Hepatocyte (in vitro differentiated cells): ENCODE measurements at regions not wholly inside any gene's neighbourhood (a gene's known extent, or its start where the extent isn't known, plus 50 kb on each side); places are given as distances from the start of the nearest gene placed in this dataset.

Experiments
- DNase-seq: peaks from one replicate; pipeline ENCODE4 v3.0.0-alpha.2; 2016; ENCODE audit warnings: low spot score
- H2AFZ ChIP-seq: fragments of 200-600 bp; sonication (generic); 2 replicates; pipeline ENCODE4 v1.6.0; 2016; ENCODE audit warnings: antibody characterized with exemption, mild to moderate bottlenecking
- H3K27ac ChIP-seq: fragments of 200-600 bp; sonication (generic); 2 replicates; pipeline ENCODE4 v1.5.1; 2016; ENCODE audit warnings: mild to moderate bottlenecking
- H3K27me3 ChIP-seq: fragments of 200-600 bp; sonication (generic); 2 replicates; pipeline ENCODE4 v1.6.1; 2016
- H3K36me3 ChIP-seq: fragments of 200-600 bp; sonication (generic); replicated peaks from 2 replicates; pipeline ENCODE4 v1.5.1; 2016; ENCODE audit warnings: low read depth; ENCODE audit not compliant: insufficient read depth
- H3K4me1 ChIP-seq: fragments of 200-600 bp; sonication (generic); 2 replicates; pipeline ENCODE4 v1.5.1; 2016; ENCODE audit warnings: mild to moderate bottlenecking, moderate library complexity; ENCODE audit not compliant: insufficient read depth
- H3K4me2 ChIP-seq: fragments of 200-600 bp; sonication (generic); 2 replicates; pipeline ENCODE4 v1.6.0; 2016
- H3K4me3 ChIP-seq: fragments of 200-600 bp; sonication (generic); 2 replicates; pipeline ENCODE4 v1.5.1; 2016; ENCODE audit warnings: mild to moderate bottlenecking
- H3K79me2 ChIP-seq: fragments of 200-600 bp; sonication (generic); 2 replicates; pipeline ENCODE4 v1.6.0; 2017; ENCODE audit warnings: mild to moderate bottlenecking
- H3K9me2 ChIP-seq: fragments of 200-600 bp; sonication (generic); replicated peaks from 2 replicates; pipeline ENCODE4 v1.6.0; 2017; ENCODE audit warnings: mild to moderate bottlenecking; ENCODE audit not compliant: insufficient read depth
- H3K9me3 ChIP-seq: fragments of 200-600 bp; sonication (generic); 2 replicates; pipeline ENCODE4 v1.5.1; 2016; ENCODE audit warnings: low read depth, mild to moderate bottlenecking
- H4K20me1 ChIP-seq: fragments of 200-600 bp; sonication (generic); 2 replicates; pipeline ENCODE4 v1.6.0; 2016; ENCODE audit warnings: mild to moderate bottlenecking; ENCODE audit not compliant: insufficient read depth, poor library complexity, severe bottlenecking
- EZH2 ChIP-seq: fragments of 200-600 bp; sonication (generic); IDR thresholded peaks from 2 replicates; pipeline ENCODE4 v1.6.1; 2016; ENCODE audit warnings: antibody characterized with exemption, mild to moderate bottlenecking, borderline replicate concordance
- EZH2phosphoT487 ChIP-seq: fragments of 200-600 bp; sonication (generic); IDR thresholded peaks from one replicate; pipeline ENCODE4 v1.6.1; 2018; ENCODE audit warnings: antibody characterized with exemption, mild to moderate bottlenecking, low read depth, moderate library complexity; ENCODE audit not compliant: unreplicated experiment, severe bottlenecking
- WGBS: methylation state at CpG from one replicate; pipeline ENCODE4 v1.1.6; 2016; ENCODE audit warnings: low lambda C conversion rate; ENCODE audit errors: missing lambda C conversion rate; 5-methylcytosine and 5-hydroxymethylcytosine counted together
- TF ChIP-seq, protein P1 (sequence below): fragments of 200-600 bp; sonication (generic); IDR thresholded peaks from 2 replicates; pipeline ENCODE4 v1.5.1; 2016; ENCODE audit warnings: antibody characterized with exemption, mild to moderate bottlenecking; ENCODE audit not compliant: poor library complexity

DNA sequence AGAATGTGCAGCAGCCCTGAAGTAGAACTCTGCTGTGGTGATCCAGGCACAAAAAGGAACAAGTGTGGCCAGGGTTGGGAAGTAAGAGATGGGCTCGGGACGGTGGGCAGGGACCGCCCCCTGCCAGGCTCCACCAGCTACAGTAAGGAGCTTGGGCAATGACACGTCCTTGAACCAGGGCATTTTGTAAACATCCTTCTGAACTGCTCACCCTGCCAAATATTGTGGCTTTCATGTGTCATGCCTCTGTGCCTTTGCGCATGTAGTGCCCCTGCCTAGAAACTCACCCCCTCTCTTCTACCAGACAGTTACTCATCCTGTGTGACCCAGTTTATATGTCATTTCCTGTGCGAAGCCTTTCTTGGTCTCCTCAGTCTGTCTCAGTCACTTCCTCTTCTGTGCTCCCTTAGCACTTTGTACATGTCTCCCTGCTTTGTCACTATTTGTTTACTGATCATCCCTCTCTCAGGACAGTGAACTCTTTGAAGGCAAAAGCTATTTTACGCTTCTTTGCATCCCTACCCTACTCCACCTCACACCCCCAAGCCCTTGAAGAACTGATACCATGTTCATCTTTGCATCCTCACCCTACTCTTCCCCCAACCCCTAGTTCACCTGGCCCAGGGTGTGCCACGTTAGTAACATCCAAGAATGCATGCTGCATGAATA is 108.9 kb upstream of the PLEKHG7 start:
- WGBS, result 84% methylated on average over 8 of the region's 8 CpGs
- no peaks in the 10 kb centered on the region for H3K27me3 ChIP-seq
- H3K4me3 ChIP-seq, result no peak overlapping the region
- no peak overlapping the region for H3K27ac ChIP-seq
- H3K4me1 ChIP-seq, result no peaks in the 10 kb centered on the region
- no peak overlapping the region for H3K4me2 ChIP-seq
- H2AFZ ChIP-seq, result no peak overlapping the region
- no peaks in the 10 kb centered on the region for H3K9me2 ChIP-seq
- DNase-seq, result peak; percentile 8
- H4K20me1 ChIP-seq, result no peaks in the 10 kb centered on the region
- H3K79me2 ChIP-seq, result no peaks in the 10 kb centered on the region
- H3K9me3 ChIP-seq, result no peaks in the 10 kb centered on the region
- H3K36me3 ChIP-seq, result no peaks in the 10 kb centered on the region
- TF ChIP-seq, protein P1, sequence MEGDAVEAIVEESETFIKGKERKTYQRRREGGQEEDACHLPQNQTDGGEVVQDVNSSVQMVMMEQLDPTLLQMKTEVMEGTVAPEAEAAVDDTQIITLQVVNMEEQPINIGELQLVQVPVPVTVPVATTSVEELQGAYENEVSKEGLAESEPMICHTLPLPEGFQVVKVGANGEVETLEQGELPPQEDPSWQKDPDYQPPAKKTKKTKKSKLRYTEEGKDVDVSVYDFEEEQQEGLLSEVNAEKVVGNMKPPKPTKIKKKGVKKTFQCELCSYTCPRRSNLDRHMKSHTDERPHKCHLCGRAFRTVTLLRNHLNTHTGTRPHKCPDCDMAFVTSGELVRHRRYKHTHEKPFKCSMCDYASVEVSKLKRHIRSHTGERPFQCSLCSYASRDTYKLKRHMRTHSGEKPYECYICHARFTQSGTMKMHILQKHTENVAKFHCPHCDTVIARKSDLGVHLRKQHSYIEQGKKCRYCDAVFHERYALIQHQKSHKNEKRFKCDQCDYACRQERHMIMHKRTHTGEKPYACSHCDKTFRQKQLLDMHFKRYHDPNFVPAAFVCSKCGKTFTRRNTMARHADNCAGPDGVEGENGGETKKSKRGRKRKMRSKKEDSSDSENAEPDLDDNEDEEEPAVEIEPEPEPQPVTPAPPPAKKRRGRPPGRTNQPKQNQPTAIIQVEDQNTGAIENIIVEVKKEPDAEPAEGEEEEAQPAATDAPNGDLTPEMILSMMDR, result no peak
- no peak for TF ChIP-seq EZH2phosphoT487
- no peak for TF ChIP-seq EZH2

DNA sequence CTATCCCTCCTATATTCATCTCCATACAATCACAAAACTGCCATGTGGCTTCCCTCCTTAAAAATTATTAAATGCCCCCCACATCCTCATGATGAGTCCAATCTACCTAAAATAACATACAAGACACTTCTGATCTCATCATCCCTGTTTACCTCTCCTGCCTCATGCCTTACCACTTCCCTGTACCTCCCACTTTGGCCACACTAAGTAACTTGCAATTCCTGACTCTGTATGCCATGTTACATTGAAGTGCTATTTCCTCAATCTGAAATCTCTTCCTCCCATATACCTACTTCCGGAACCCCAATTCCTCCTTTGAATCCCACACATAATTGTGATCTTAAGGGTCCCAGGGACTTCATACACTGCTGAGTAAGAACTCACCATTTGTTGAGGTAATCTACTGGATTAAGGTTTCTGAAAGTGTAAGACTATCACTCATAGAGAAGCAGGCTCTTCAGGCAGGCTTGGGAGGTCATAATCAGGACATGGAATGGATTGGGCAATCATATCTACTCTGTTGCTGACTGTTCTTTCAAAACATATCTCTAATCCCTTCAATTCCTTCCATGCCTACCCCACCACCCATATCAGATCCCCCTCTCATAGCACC is 117.6 kb upstream of the PLEKHG7 start:
- Histone ChIP-seq H3K9me2 (no peaks in the 10 kb centered on the region), H3K4me2 (no peak overlapping the region), H3K27me3 (no peaks in the 10 kb centered on the region), H3K79me2 (no peaks in the 10 kb centered on the region), H3K36me3 (no peaks in the 10 kb centered on the region), H4K20me1 (no peaks in the 10 kb centered on the region), H3K27ac (no peak overlapping the region), H2AFZ (no peak overlapping the region), H3K4me1 (no peaks in the 10 kb centered on the region), H3K4me3 (no peak overlapping the region), H3K9me3 (no peaks in the 10 kb centered on the region)
- WGBS, result 100% methylated on average over 1 of the region's 1 CpG
- no peak for DNase-seq
- TF ChIP-seq, protein P1, result no peak
- no peak for TF ChIP-seq EZH2
- no peak for TF ChIP-seq EZH2phosphoT487

DNA sequence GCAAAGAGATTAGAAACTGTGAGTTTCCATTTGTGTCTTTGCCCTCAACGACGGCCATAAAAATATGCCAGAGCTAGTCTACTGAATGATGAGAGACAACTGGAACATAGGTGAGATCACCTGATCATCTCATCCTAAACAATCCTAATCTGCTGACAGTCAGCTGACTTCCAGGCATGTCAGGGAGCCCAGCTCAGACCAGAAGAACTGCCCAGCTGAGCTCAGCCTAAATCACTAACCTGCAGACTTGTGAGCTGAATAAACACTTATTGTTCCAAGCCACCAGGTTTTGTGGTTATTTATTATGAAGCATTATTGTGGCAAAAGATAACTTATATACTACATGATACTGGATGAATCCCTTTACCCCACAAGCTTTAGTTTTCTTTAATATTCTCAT is 118.9 kb upstream of the PLEKHG7 start:
- Histone ChIP-seq H3K9me2 (no peaks in the 10 kb centered on the region), H3K4me1 (no peaks in the 10 kb centered on the region), H3K9me3 (no peaks in the 10 kb centered on the region), H3K4me2 (no peak overlapping the region), H2AFZ (no peak overlapping the region), H3K4me3 (no peak overlapping the region), H3K79me2 (no peaks in the 10 kb centered on the region), H3K27me3 (no peaks in the 10 kb centered on the region), H4K20me1 (no peaks in the 10 kb centered on the region), H3K27ac (no peak overlapping the region), H3K36me3 (no peaks in the 10 kb centered on the region)
- no peak for DNase-seq
- TF ChIP-seq EZH2 (no peak), EZH2phosphoT487 (no peak)
- TF ChIP-seq, protein P1, result no peak
- 85% methylated on average over 2 of the region's 2 CpGs for WGBS
